Fibroblast of mammary gland (primary cell): ENCODE measurements at regions not wholly inside any gene's neighbourhood (a gene's known extent, or its start where the extent isn't known, plus 50 kb on each side); places are given as distances from the start of the nearest gene placed in this dataset.

ENCODE experiments used
- DNase-seq: peaks from one replicate; pipeline ENCODE4 v3.0.0-alpha.2; 2010; ENCODE audit warnings: low read depth
- H3K4me3 ChIP-seq: 2 replicates; pipeline ENCODE4 v1.5.1; 2011; ENCODE audit warnings: low read depth, mild to moderate bottlenecking, low read length, moderate library complexity; ENCODE audit not compliant: control insufficient read depth
- TF ChIP-seq, protein P1 (sequence below): conservative IDR thresholded peaks from 2 replicates; pipeline ENCODE4 v1.5.1; 2011; ENCODE audit warnings: low read depth, low read length, inconsistent platforms; ENCODE audit not compliant: control insufficient read depth, insufficient read depth

- TF ChIP-seq, protein P1, sequence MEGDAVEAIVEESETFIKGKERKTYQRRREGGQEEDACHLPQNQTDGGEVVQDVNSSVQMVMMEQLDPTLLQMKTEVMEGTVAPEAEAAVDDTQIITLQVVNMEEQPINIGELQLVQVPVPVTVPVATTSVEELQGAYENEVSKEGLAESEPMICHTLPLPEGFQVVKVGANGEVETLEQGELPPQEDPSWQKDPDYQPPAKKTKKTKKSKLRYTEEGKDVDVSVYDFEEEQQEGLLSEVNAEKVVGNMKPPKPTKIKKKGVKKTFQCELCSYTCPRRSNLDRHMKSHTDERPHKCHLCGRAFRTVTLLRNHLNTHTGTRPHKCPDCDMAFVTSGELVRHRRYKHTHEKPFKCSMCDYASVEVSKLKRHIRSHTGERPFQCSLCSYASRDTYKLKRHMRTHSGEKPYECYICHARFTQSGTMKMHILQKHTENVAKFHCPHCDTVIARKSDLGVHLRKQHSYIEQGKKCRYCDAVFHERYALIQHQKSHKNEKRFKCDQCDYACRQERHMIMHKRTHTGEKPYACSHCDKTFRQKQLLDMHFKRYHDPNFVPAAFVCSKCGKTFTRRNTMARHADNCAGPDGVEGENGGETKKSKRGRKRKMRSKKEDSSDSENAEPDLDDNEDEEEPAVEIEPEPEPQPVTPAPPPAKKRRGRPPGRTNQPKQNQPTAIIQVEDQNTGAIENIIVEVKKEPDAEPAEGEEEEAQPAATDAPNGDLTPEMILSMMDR: no peak
- DNase-seq: no peak
Observed at GRCh38 chr6:146865756-146866379, 267.1 kb downstream of the ADGB start.

DNA sequence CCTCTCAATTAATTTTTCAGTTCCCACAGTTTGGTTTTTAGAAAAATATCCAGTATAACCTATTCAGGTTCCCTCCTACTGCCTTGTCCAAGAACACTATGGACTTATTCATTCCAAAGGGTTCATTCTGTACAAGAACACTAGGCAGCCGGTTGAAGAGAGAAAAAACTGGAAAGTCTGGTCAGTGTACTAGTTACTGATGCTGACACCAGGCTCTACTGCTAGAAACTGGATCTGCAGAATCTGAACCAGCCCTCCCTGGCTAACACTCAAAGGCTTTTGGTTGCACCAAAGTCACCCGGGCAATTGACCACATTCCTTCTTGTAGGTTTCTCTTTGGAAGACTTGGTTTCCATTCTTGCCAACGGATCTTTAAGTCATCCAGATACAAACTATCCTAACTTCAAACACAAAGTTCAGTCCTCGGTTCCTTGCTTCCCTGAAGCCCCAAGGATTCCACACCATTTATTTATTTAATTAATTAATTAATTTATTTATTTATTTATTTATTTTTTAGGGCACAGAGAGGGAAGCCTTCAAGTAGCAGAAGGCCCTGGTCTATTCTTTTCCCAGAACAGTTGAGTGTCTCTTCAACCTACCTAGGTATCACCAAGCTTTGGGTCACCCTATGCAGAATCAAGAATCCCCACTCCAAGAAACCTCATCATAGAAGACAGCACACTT lies 268.1 kb downstream of the ADGB start:
- no peak overlapping the region for H3K4me3 ChIP-seq
- TF ChIP-seq, protein P1: no peak
- no peak for DNase-seq

More at GRCh38 chr6:146865756-146866379, 267.1 kb downstream of the ADGB start:
- no peak overlapping the region for H3K4me3 ChIP-seq

GRCh38 chr6:146868671-146869209 lies 270.0 kb downstream of the ADGB start:
- no peak overlapping the region for H3K4me3 ChIP-seq
- TF ChIP-seq, protein P1: no peak
- no peak for DNase-seq

DNA sequence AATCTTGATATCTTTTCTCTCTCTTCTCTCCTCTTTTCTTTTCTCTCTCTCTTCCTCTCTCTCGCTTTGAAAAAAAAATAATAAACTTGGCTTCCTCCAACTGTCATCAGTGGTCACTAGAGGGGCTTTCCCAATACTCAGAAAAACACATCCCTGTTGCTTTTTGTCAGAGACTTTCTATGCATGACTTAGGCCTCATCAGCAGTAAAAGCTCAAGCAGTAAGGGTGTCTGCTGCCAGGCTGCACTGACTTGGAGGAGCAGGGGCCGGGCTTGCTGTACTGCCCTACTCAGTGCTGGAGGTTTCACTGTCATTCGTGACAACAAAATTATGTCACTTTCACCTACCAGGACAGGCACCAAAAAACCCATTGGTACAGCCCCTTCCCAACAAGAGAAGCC lies 272.0 kb downstream of the ADGB start:
- DNase-seq: no peak
- no peak overlapping the region for H3K4me3 ChIP-seq
- TF ChIP-seq, protein P1: no peak

GRCh38 chr6:146871611-146872425 lies 273.0 kb downstream of the ADGB start:
- TF ChIP-seq, protein P1: no peak
- H3K4me3 ChIP-seq: no peak overlapping the region
- DNase-seq: peak; percentile 89

GRCh38 chr6:146872426-146872785 lies 273.6 kb downstream of the ADGB start:
- no peak overlapping the region for H3K4me3 ChIP-seq
- TF ChIP-seq, protein P1: no peak
- DNase-seq: no peak
